Hypothalamus (tissue), 51 donors: ENCODE measurements at regions not wholly inside any gene's neighbourhood (a gene's known extent, or its start where the extent isn't known, plus 50 kb on each side); places are given as distances from the start of the nearest gene placed in this dataset.
A peak's percentile ranks its signal among the peaks of the same experiment; 100 is the strongest.

Experiments used
- DNase-seq, 51 donors: peaks; one replicate each; lab custom pipeline; 2025; lab: John Stamatoyannopoulos, UW

GRCh38 chr12:97267594-97268202 lies 194.9 kb upstream of the RMST start:
- DNase-seq, result no peak

GRCh38 chr12:97272471-97272870 lies 190.1 kb upstream of the RMST start:
- DNase-seq, result no peak

GRCh38 chr12:97274386-97274785 lies 188.2 kb upstream of the RMST start:
- DNase-seq, result no peak

GRCh38 chr12:97275256-97275655 lies 187.3 kb upstream of the RMST start:
- DNase-seq, result peak in 50 of 51 donors; percentile 8 to 91 (median 68)

- DNase-seq, result peak in 18 of 51 donors; percentile 1 to 37 (median 14)
These were observed 186.6 kb upstream of the RMST start for GRCh38 chr12:97275728-97276590.

- DNase-seq, result no peak
These were observed 185.8 kb upstream of the RMST start for GRCh38 chr12:97276661-97277429.

- no peak for DNase-seq
These were observed 179.3 kb upstream of the RMST start for GRCh38 chr12:97283297-97283696.

- DNase-seq, result no peak
These were observed 174.1 kb upstream of the RMST start for GRCh38 chr12:97288531-97288930.

- DNase-seq, result no peak
These were observed 170.0 kb upstream of the RMST start for GRCh38 chr12:97292588-97292987.

GRCh38 chr12:97293541-97293940 lies 169.1 kb upstream of the RMST start:
- no peak for DNase-seq

GRCh38 chr12:97299847-97300246 lies 162.8 kb upstream of the RMST start:
- no peak for DNase-seq

- no peak for DNase-seq
These were observed 162.2 kb upstream of the RMST start for GRCh38 chr12:97300431-97300830.

- DNase-seq, result no peak
These were observed 161.7 kb upstream of the RMST start for GRCh38 chr12:97300891-97301290.

- no peak for DNase-seq
These were observed 161.0 kb upstream of the RMST start for GRCh38 chr12:97301576-97301975.

- no peak for DNase-seq
These were observed 157.0 kb upstream of the RMST start for GRCh38 chr12:97305651-97306050.

- DNase-seq, result no peak
These were observed 156.5 kb upstream of the RMST start for GRCh38 chr12:97306147-97306546.

GRCh38 chr12:97308576-97309198 lies 153.9 kb upstream of the RMST start:
- peak in 3 of 51 donors; percentile 3 to 25 (median 5) for DNase-seq

GRCh38 chr12:97309921-97310320 lies 152.7 kb upstream of the RMST start:
- no peak for DNase-seq

- DNase-seq, result no peak
These were observed 150.0 kb upstream of the RMST start for GRCh38 chr12:97312570-97313135.

GRCh38 chr12:97313471-97314190 lies 149.0 kb upstream of the RMST start:
- DNase-seq, result no peak
